ENCODE measurements at regions not wholly inside any gene's neighbourhood (a gene's known extent, or its start where the extent isn't known, plus 50 kb on each side); places are given as distances from the start of the nearest gene placed in this dataset.
"Not testable (repeated sequence)": the region's sequence is repeated elsewhere in the genome, so short reads cannot be mapped to it uniquely, and the experiment has no call there.

DNA sequence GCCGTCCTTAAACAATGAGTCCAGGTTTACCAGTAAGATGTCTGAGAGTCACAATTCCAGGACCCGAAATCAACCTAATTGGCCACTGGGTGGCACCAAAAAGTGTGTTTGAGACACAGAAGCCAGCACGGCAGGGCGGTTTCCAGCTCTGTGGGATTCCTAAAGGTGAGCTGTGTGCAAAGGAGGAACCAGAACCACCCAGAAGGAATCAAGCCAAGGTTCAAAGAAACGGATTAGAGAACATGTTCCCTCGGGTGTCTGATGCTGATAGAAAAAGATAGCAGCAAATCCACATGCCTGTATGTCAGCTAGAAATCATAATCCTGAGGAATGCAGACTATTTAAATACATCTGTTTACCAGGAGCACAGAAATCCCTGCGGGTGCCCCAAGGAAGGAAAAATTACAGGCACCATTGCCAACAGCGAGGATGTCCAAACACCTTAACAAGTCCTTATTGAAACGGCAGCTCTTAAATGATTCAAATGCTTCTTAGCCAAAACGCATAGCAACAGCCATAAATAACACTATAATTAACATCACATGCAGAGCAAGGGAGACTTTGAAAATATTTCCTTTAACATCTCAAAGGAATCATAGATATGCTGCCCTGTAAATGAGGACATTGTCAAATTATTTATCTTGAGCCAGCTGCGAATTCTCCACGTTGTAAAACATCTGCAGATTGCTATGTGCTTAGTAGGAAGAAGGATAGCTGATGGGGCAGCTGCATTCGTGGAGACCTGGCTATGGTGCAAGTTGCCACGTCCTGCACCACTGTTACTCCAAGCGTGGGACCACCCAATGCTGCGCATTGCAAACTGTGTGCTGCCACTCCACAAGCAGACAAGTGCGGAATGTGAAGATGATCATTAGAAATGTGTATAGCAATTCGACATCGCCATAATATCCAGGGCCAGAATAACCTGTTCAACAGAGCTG, 318.7 kb upstream of the NCKAP5 start:
- peak; percentile 66 for TF ChIP-seq CTCF (IDR thresholded peaks at IDR 0.05; ENCODE audit: low read depth, low read length)
- H3K4me3 ChIP-seq (ENCODE audit: low read depth, low read length): no peak overlapping the region
- in situ Hi-C loops (cut with HindIII; ENCODE audit: low sequenced_read_pairs): no loop called here
- DNase-seq (ENCODE audit: low read depth, low spot score): peak; percentile 58

DNA sequence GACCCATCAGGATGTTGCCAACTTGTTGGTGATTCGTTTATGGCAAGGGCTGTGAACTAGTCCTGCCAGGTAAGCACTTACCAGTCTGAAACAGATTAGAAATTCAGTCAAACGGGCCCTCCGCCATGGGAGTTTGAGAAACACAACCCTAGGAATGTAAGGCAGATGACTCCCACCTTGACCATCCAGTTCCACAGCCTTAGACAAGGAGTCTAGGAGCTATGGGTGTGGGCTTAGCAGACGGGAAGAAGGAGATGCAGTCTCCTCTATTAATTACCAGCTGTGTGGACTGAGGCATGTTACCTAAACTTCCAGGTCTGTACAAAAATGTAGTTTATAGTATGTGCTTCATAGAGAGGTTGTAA, 319.4 kb upstream of the NCKAP5 start:
- in situ Hi-C loops (cut with HindIII; ENCODE audit: low sequenced_read_pairs): no loop called here
- no peak for DNase-seq (ENCODE audit: low read depth, low spot score)
- no peak overlapping the region for H3K4me3 ChIP-seq (ENCODE audit: low read depth, low read length)
- no peak for TF ChIP-seq CTCF (IDR thresholded peaks at IDR 0.05; ENCODE audit: low read depth, low read length)

- no peak for DNase-seq (ENCODE audit: low read depth, low spot score)
- in situ Hi-C loops (cut with HindIII; ENCODE audit: low sequenced_read_pairs): no loop called here
- no peak for TF ChIP-seq CTCF (IDR thresholded peaks at IDR 0.05; ENCODE audit: low read depth, low read length)
- H3K4me3 ChIP-seq (ENCODE audit: low read depth, low read length): no peak overlapping the region
Measured at GRCh38 chr2:133888107-133888506, 319.8 kb upstream of the NCKAP5 start.

DNA sequence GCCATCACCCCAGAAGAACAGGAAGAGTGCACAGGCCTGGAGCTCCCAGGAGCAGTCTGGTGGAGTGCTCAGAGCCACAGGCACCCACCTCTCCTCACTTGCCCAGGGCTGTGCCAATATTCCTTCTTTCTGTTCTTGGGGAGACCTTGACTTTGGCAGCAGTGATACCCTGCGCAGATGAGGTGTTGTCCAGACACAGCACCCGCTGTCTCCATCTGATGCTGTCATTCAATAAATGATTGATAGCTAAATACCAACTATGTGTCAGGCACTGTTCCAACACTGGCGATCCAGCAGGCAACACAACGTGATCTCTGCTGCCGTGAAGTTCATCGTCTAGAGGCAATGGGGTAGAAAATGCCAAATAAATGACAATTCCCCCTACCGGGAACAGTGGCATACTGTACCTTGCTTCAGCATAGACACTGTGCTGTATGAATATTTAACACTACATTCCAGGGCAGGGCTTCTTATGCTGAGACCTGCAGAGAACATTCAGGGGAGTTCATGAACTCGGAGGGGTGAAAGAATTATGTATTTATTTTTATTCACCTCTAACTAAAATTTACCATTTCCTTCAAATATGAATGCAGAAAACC, 320.5 kb upstream of the NCKAP5 start:
- in situ Hi-C loops (cut with HindIII; ENCODE audit: low sequenced_read_pairs): no loop called here
- H3K4me3 ChIP-seq (ENCODE audit: low read depth, low read length): no peak overlapping the region
- no peak for DNase-seq (ENCODE audit: low read depth, low spot score)
- no peak for TF ChIP-seq CTCF (IDR thresholded peaks at IDR 0.05; ENCODE audit: low read depth, low read length)

- no peak overlapping the region for H3K4me3 ChIP-seq (ENCODE audit: low read depth, low read length)
- in situ Hi-C loops (cut with HindIII; ENCODE audit: low sequenced_read_pairs): no loop called here
- TF ChIP-seq CTCF (IDR thresholded peaks at IDR 0.05; ENCODE audit: low read depth, low read length): no peak
- DNase-seq (ENCODE audit: low read depth, low spot score): no peak
Measured at GRCh38 chr2:133892352-133892913, 324.2 kb upstream of the NCKAP5 start.

DNA sequence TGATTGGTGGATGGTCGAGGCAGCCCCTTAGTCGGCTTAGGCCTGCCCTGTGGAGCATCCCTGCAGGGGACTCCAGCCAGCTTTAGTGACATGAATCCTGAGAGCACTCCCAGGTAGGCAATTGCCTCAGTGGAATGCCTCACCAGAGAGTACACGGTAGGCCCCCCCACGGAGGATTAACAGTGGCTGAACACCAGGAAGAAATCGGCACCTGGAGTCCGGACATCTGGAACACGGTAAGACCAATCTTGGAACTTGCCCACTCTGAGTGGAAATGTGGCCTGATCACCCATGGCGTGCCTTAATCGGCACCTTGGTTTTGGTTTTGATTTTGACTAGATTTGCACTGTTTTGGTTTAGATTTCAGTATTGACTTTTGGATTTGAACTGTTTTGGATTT, 326.2 kb upstream of the NCKAP5 start:
- no peak overlapping the region for H3K4me3 ChIP-seq (ENCODE audit: low read depth, low read length)
- no peak for TF ChIP-seq CTCF (IDR thresholded peaks at IDR 0.05; ENCODE audit: low read depth, low read length)
- in situ Hi-C loops (cut with HindIII; ENCODE audit: low sequenced_read_pairs): no loop called here
- DNase-seq (ENCODE audit: low read depth, low spot score): no peak

- in situ Hi-C loops (cut with HindIII; ENCODE audit: low sequenced_read_pairs); H3K4me3 ChIP-seq (ENCODE audit: low read depth, low read length); DNase-seq (ENCODE audit: low read depth, low spot score): not testable (repeated sequence)
Measured at GRCh38 chr2:133897838-133898237, 329.6 kb upstream of the NCKAP5 start.

All from astrocyte of the spinal cord (primary cell).